ENCODE measurements at regions not wholly inside any gene's neighbourhood (a gene's known extent, or its start where the extent isn't known, plus 50 kb on each side); places are given as distances from the start of the nearest gene placed in this dataset.
"Not testable (repeated sequence)": the region's sequence is repeated elsewhere in the genome, so short reads cannot be mapped to it uniquely, and the experiment has no call there.

DNA sequence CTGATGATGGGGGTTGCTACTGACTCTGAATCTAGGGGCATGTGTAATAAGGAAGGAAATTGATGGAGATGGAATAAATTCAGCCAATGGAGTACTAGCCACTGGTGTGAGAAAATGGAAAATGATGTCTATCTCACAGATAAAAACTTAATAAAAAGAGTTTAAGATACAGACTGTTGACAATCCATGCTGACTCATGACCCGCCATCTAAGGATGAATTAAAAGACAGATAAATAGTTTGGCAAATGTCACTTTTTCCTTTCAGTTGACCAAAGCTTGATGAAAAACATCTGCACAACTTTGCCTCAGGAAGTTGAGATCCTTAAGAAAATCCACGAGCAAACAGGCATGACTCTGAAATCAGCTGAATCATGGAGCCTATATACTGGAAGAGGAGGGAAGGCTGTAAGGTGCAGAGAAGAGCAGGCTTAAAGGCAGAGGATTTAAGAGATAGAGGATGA, 82.6 kb upstream of the BMP5 start:
- DNase-seq (ENCODE audit: low read depth in 2 of 3, low spot score in 2 of 3) = no peak

DNA sequence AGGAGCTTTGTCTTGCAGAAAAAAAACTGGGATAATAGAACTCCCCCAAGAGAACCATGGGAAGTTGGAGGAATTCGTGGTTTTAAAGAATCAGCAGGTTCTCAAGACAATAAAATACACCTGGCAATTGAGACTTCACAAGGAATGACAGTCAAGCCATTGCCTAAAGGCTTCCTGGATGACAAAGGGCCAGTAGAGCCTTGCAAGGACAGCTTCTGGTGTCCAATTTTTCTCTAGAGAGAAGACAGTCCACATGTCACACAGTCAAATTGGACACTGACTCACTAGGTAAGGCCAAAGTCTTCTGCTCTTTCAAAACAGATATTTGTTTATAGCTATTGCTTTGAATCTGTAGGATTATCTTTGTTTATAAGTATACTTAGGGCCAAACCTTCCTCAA, 80.3 kb upstream of the BMP5 start:
- DNase-seq (ENCODE audit: low read depth in 2 of 3, low spot score in 2 of 3) = no peak

DNA sequence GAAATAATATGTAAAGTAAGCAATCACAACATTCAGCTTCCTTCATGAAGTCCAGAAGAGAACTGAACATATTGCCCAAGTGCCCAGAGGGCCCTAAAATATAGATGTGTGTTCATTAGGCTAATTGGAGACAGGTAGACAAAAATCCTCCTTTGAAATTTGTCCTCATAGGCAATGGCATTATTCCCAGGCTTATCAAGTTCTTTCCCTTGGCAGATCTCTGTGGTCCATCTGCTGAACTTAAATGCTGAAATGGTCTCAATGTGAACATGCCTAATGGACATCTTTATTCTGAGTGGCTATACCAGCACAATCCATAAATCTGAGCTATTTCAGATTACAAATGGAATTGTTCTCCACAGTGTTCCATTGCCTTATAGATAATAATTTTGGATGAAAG, 79.0 kb upstream of the BMP5 start:
- DNase-seq (ENCODE audit: low read depth in 2 of 3, low spot score in 2 of 3) = no peak

DNA sequence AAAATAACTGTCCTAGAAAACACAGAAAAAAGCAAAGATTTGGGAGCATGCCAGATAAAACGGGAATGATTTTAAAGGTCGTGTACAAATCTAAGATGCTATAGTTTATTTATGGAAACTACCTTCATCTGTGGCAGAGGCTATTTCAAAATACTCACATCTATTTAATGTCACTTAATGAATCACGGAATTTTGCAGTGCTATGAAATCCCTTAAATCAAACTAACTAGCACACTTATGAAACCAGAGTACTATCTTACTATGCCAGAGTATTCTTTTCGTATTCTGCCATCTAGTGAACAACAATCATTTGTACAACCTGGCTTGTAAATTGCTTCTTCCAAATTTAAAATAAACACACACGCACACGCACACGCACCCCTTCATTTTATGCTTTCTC, 77.9 kb upstream of the BMP5 start:
- no peak for DNase-seq (ENCODE audit: low read depth in 2 of 3, low spot score in 2 of 3)

DNA sequence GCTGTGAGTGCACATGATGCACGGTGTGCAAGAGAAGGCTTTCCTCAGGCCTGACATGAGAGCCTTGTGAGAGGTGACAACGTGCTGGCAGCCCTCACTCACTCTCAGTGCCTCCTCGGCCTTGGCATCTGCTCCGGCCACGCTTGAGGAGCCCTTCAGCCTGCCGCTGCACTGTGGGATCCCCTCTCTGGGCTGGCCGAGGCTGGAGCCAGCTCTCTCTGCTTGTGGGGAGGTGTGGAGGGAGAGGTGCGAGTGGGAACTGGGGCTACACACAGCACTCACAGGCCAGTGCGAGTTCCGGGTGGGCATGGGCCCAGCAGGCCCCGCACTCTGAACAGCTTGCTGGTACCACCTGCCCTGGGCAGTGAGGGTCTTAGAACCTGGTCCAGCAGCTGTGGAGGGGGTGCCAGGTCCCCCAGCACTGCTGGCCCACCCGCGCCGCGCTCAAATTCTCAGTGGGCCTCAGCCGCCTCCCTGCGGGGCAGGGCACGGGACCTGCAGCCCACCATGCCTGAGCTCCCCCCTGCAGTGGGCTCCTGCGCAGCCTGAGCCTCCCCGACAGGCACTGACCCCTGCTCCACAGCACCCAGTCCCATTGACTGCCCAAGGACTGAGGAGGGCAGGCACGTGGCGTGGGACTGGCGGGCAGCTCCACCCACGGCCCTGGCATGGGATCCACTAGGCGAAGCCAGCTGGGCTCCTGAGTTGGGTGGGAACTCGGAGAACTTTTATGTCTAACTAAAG, 74.9 kb upstream of the BMP5 start:
- DNase-seq (ENCODE audit: low read depth in 2 of 3, low spot score in 2 of 3) = no peak

DNA sequence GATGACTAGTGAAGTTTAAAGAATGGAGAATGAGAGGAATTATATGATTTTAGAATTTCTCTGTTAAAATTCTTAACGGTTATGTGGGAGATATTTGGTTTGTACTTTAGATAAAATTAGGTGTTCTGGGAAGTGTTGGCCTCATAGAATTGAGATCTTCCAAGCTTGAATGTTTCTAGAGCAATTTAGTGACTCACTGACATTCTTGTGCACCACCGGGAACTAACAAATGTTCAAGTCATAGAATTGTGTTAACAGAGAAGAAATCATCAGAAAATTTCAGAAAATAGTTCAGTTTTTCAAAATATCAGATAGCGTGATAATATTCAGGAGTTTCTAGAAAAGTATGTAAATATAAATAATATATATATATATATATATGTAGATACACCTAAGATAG, 67.9 kb upstream of the BMP5 start:
- no peak for DNase-seq (ENCODE audit: low read depth in 2 of 3, low spot score in 2 of 3)

DNA sequence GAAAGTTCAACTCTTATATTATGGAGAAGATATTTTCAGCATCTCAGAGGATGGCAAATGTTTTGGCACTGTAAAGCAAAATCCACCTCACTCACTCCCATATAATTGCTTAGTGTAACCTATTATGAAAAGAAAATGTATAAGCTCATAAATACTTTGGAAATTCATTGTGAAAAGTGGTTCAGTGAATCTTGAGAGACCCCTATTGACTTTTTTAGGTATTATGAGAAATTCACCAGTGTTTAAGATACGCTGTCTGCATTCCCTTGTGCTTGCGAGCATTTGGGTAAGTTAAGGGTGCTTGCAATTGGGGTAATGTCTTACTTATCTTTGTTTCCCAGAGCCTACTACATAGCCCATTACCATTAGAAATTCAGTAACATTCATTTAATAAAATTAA, 66.3 kb upstream of the BMP5 start:
- no peak for DNase-seq (ENCODE audit: low read depth in 2 of 3, low spot score in 2 of 3)

DNA sequence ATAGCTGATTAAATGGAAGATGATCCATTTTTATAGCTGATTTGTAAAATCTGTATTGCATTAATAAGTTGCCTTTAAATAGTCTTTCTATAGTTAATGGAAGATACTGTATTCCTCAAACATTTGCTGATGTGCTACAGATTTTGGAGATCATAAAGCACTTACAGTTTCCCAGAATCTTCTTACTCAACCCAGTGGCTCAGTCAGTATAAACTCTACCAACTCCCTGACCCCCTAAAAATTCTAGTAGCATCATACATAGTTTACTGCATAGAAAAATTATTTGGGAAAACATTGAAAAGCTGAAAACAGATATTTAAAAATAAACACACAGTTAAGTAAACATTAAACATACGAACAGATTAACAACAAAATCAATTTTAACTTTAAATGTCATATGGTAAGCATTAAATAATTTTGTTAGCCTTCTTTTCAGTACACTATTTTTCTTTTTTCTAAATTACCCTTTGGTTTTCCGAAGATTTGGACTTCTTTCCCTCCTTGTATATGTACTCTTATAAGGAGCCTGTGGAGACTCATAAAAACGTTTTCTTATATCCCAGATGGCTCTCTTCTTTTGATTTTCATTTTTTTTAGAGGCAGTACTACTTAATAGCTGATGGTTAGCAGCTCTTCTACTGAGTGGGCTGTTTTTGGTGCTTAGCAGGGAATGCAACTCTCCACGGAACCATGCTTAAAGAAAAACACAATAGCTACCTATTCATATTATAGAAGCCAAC, 62.7 kb upstream of the BMP5 start:
- no peak for DNase-seq (ENCODE audit: low read depth in 2 of 3, low spot score in 2 of 3)

DNA sequence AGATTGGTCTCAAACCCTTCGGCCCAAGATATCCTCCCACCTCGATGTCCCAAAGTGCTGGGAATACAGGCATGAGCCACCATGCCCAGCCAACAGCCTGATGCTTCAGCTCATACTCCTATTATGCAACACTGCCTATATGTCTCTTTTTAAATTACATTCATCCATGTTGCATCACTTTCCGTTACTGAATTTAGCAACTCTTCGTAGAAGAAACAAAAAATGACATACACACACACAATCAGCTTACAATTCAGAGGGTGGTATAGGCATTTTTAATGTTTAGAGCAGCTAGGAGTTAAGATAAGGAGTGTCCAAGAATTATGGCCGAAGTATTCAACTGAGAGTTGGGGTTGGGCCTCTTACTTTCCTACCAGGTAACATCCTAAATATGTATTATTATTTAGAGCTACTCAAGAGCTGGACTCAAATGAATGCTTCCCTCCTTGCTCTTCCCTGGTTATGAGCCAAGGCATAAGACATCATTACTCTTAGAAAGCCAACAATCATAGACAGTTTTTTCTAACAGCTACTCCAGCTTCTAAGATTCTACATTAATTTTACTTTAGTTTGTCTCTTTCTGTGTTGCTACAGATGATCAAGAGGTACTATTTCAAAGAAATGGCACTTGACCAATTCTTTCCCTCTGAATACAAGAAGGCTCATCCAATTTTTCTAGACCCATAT, 62.0 kb upstream of the BMP5 start:
- no peak for DNase-seq (ENCODE audit: low read depth in 2 of 3, low spot score in 2 of 3)

DNA sequence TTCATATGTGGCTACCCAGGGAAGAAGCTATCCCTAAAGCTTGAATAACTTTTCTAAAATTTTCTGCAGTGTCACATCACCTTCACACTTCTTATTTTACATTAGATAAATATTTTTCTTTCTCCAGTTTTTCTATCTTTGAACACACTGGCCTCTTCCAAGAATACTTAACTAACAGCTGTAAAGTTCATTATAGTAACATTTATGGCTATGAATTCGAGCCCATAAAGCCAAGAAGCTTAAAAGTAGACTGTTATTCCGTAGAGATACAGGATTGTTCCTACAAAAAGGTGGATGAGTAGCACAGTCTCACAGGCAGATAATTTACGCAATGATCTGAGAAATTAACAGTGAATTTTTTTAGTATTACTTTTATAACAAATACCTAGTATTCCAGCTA, 55.7 kb upstream of the BMP5 start:
- no peak for DNase-seq (ENCODE audit: low read depth in 2 of 3, low spot score in 2 of 3)

DNA sequence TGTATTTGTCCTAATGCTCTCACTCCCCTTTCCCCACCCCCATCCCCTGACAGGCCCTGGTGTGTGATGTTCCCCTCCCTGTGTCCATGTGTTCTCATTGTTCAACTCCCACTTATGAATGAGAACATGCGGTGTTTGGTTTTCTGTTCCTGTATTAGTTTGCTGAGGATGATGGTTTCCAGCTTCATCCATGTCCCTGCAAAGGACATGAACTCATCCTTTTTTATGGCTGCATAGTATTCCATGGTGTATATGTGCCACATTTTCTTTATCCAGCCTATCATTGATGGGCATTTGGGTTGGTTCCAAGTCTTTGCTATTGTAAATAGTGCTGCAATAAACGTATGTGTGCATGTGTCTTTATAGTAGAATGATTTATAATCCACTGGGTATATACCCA, 52.3 kb upstream of the BMP5 start:
- DNase-seq (ENCODE audit: low read depth in 2 of 3, low spot score in 2 of 3) = not testable (repeated sequence)

DNA sequence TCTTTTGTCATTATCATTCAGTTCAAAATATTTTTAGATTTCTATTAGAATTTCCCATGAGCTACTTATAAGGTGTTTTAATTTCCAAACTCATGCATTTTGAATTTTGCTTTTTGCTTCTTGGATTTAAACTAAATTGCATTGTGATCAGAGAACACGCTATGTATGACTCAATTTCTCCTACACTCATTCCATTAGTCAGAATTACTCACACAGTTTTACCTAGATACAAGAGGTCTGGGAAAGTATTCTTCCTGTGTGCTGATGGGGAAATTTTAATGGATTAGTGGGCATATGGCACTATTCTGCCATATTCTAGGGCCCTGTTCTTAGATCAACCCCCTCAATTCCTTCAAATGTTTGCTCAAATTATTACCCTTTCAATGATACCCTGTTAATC, 49.9 kb upstream of the BMP5 start:
- DNase-seq (ENCODE audit: low read depth in 2 of 3, low spot score in 2 of 3) = no peak
